ENCODE measurements at regions not wholly inside any gene's neighbourhood (a gene's known extent, or its start where the extent isn't known, plus 50 kb on each side); places are given as distances from the start of the nearest gene placed in this dataset.

GRCh38 chr6:16004934-16005679 lies 123.8 kb upstream of the MYLIP start:
- ChIA-PET POLR2A (ENCODE audit: unreplicated experiment) (no interaction called here), CTCF (no interaction called here)
- Histone ChIP-seq H3K79me2 (ENCODE audit: low read length) (no peaks in the 10 kb centered on the region), H4K20me1 (ENCODE audit: low read length) (no peaks in the 10 kb centered on the region), H3K4me2 (ENCODE audit: low read length) (no peak overlapping the region), H3F3A (ENCODE audit: low read length, unreplicated experiment) (no peaks in the 10 kb centered on the region), H3K27me3 (ENCODE audit: low read length) (peaks cover 28% of the 10 kb centered on the region; the same call in 1 of the 2 replicates), H3K4me1 (ENCODE audit: insufficient read depth, low read length) (no peaks in the 10 kb centered on the region), H3K36me3 (ENCODE audit: low read depth, low read length) (no peaks in the 10 kb centered on the region), H3K9ac (ENCODE audit: low read length) (no peak overlapping the region), H3K27ac (ENCODE audit: low read length) (no peak overlapping the region), H3K9me2 (replicated peaks; ENCODE audit: low read length) (no peaks in the 10 kb centered on the region), H3K9me3 (ENCODE audit: low read length) (no peaks in the 10 kb centered on the region), H3K4me3 (ENCODE audit: low read length) (no peak overlapping the region), H2AFZ (ENCODE audit: low read length) (no peak overlapping the region)
- DNase-seq (no peak), ATAC-seq (no peak)
- no TSS peak for BruUV-seq (replicated peaks)
- intact Hi-C loops (cut with micrococcal nuclease): no loop called here
- TF ChIP-seq EZH2 (IDR thresholded peaks at IDR 0.05; ENCODE audit: low read length, unreplicated experiment) (no peak), CTCF (conservative IDR thresholded peaks at IDR 0.05; ENCODE audit: low read depth, low read length) (no peak), EZH2phosphoT487 (IDR thresholded peaks at IDR 0.05; ENCODE audit: borderline replicate concordance, low read length) (no peak)

- no peak for ATAC-seq
- Histone ChIP-seq H3K36me3 (ENCODE audit: low read depth, low read length) (no peaks in the 10 kb centered on the region), H3K9ac (ENCODE audit: low read length) (no peak overlapping the region), H2AFZ (ENCODE audit: low read length) (no peak overlapping the region), H3K4me1 (ENCODE audit: insufficient read depth, low read length) (no peaks in the 10 kb centered on the region), H3F3A (ENCODE audit: low read length, unreplicated experiment) (no peaks in the 10 kb centered on the region), H3K9me3 (ENCODE audit: low read length) (no peaks in the 10 kb centered on the region), H3K4me3 (ENCODE audit: low read length) (no peak overlapping the region), H3K27me3 (ENCODE audit: low read length) (peaks cover 36% of the 10 kb centered on the region; the same call in 1 of the 2 replicates), H3K27ac (ENCODE audit: low read length) (no peak overlapping the region), H3K79me2 (ENCODE audit: low read length) (no peaks in the 10 kb centered on the region), H3K9me2 (replicated peaks; ENCODE audit: low read length) (no peaks in the 10 kb centered on the region), H4K20me1 (ENCODE audit: low read length) (no peaks in the 10 kb centered on the region), H3K4me2 (ENCODE audit: low read length) (no peak overlapping the region)
- intact Hi-C loops (cut with micrococcal nuclease): no loop called here
- ChIA-PET CTCF (no interaction called here), POLR2A (ENCODE audit: unreplicated experiment) (no interaction called here)
- no TSS peak for BruUV-seq (replicated peaks)
- DNase-seq: no peak
- TF ChIP-seq CTCF (conservative IDR thresholded peaks at IDR 0.05; ENCODE audit: low read depth, low read length) (no peak), EZH2phosphoT487 (IDR thresholded peaks at IDR 0.05; ENCODE audit: borderline replicate concordance, low read length) (no peak), EZH2 (IDR thresholded peaks at IDR 0.05; ENCODE audit: low read length, unreplicated experiment) (no peak)
Measured at GRCh38 chr6:16003197-16003491, 125.7 kb upstream of the MYLIP start.

GRCh38 chr6:16002332-16003196 lies 126.3 kb upstream of the MYLIP start:
- Histone ChIP-seq H3K9me2 (replicated peaks; ENCODE audit: low read length) (no peaks in the 10 kb centered on the region), H3K36me3 (ENCODE audit: low read depth, low read length) (no peaks in the 10 kb centered on the region), H3K4me1 (ENCODE audit: insufficient read depth, low read length) (no peaks in the 10 kb centered on the region), H3K4me2 (ENCODE audit: low read length) (no peak overlapping the region), H4K20me1 (ENCODE audit: low read length) (no peaks in the 10 kb centered on the region), H3K27ac (ENCODE audit: low read length) (no peak overlapping the region), H3K9ac (ENCODE audit: low read length) (no peak overlapping the region), H2AFZ (ENCODE audit: low read length) (no peak overlapping the region), H3K4me3 (ENCODE audit: low read length) (no peak overlapping the region), H3K9me3 (ENCODE audit: low read length) (no peaks in the 10 kb centered on the region), H3F3A (ENCODE audit: low read length, unreplicated experiment) (no peaks in the 10 kb centered on the region), H3K79me2 (ENCODE audit: low read length) (no peaks in the 10 kb centered on the region), H3K27me3 (ENCODE audit: low read length) (peaks cover 35% of the 10 kb centered on the region; the same call in 1 of the 2 replicates)
- ChIA-PET CTCF (no interaction called here), POLR2A (ENCODE audit: unreplicated experiment) (interaction anchor here (0.6 kb wide), 1 partner anchor 1016 kb away, joined by 5 read pairs; no protein-coding TSS in a partner anchor)
- DNase-seq (no peak), ATAC-seq (no peak)
- intact Hi-C loops (cut with micrococcal nuclease): no loop called here
- BruUV-seq (replicated peaks): no TSS peak
- no peak for TF ChIP-seq CTCF (conservative IDR thresholded peaks at IDR 0.05; ENCODE audit: low read depth, low read length)
- no peak for TF ChIP-seq EZH2 (IDR thresholded peaks at IDR 0.05; ENCODE audit: low read length, unreplicated experiment)
- no peak for TF ChIP-seq EZH2phosphoT487 (IDR thresholded peaks at IDR 0.05; ENCODE audit: borderline replicate concordance, low read length)
